A549 (cell line): ENCODE measurements at regions not wholly inside any gene's neighbourhood (a gene's known extent, or its start where the extent isn't known, plus 50 kb on each side); places are given as distances from the start of the nearest gene placed in this dataset.
A peak's percentile ranks its signal among the peaks of the same experiment; 100 is the strongest.

Experiments
- ATAC-seq, 2 experiments: fragments of 200-7000 bp in 1 of 2; fragments of >200 bp in 1 of 2; cut with Nextera tagmentation in 1 of 2; cut with Tn5 transposase in 1 of 2; 3 replicates each; pipeline versions ENCODE4 v1.8.0 to v1.9.1; 2018 to 2020; ENCODE audit warnings: mild to moderate bottlenecking in 1 of 2, moderate library complexity in 1 of 2
- CTCF ChIA-PET: fragments of 300-600 bp; sonication (Branson Sonifier 250); formaldehyde crosslinking; extraction: SDS; loops from one replicate; lab custom pipeline; 2021; ENCODE audit warnings: antibody characterized with exemption, inconsistent platforms; lab: Yijun Ruan, JAX
- POLR2A ChIA-PET: fragments of 350-600 bp; formaldehyde crosslinking; extraction: SDS; loops from one replicate; lab custom pipeline; 2021; ENCODE audit warnings: antibody characterized with exemption, inconsistent platforms; lab: Yijun Ruan, JAX
- DNase-seq, 2 experiments: peaks; one replicate each; pipeline versions ENCODE4 v3.0.0 to v3.0.0-alpha.2; 2011 to 2016; ENCODE audit warnings: low read depth in 1 of 2, low spot score in 1 of 2
- FAIRE-seq: peaks from 2 replicates; lab custom pipeline; 2011; peaks lifted over from hg19 to GRCh38; lab: Jason Lieb, UNC
- H3K27ac ChIP-seq, 2 experiments: fragments of >200 bp; sonication (Bioruptor Twin); formaldehyde crosslinking; 3 replicates each; pipeline ENCODE4 v1.5.1; 2016 to 2017
- H3K4me1 ChIP-seq: fragments of >200 bp; sonication (Bioruptor Twin); formaldehyde crosslinking; 3 replicates; pipeline ENCODE4 v1.6.1; 2016
- H3K4me2 ChIP-seq: fragments of >200 bp; sonication (Bioruptor Twin); formaldehyde crosslinking; 3 replicates; pipeline ENCODE4 v1.6.1; 2016
- H3K4me3 ChIP-seq: fragments of >200 bp; sonication (Bioruptor Twin); formaldehyde crosslinking; 3 replicates; pipeline ENCODE4 v1.5.1; 2016
- H3K9me3 ChIP-seq: fragments of >200 bp; sonication (Bioruptor Twin); formaldehyde crosslinking; 3 replicates; pipeline ENCODE4 v1.6.1; 2016
- BCL3 ChIP-seq: fragments of >200 bp; sonication (Bioruptor Twin); formaldehyde crosslinking; IDR thresholded peaks from 3 replicates; pipeline ENCODE4 v1.6.1; 2016
- ESRRA ChIP-seq: fragments of 150-350 bp; IDR thresholded peaks from 2 replicates; pipeline ENCODE4 v1.6.1; 2014; ENCODE audit warnings: mild to moderate bottlenecking, low read length, borderline replicate concordance
- FOSB ChIP-seq: fragments of 250-450 bp; sonication (Bioruptor Pico); IDR thresholded peaks from 2 replicates; pipeline ENCODE4 v1.5.0; 2020; ENCODE audit warnings: mild to moderate bottlenecking, moderate library complexity
- FOXS1 ChIP-seq: fragments of 250-450 bp; sonication (Bioruptor Pico); IDR thresholded peaks from 2 replicates; pipeline ENCODE4 v1.5.0; 2020; ENCODE audit warnings: mild to moderate bottlenecking, moderate library complexity
- GATA3 ChIP-seq: IDR thresholded peaks from 2 replicates; pipeline ENCODE4 v1.6.1; 2012; ENCODE audit warnings: borderline replicate concordance
- HEYL ChIP-seq: fragments of 250-450 bp; sonication (Bioruptor Pico); IDR thresholded peaks from 2 replicates; pipeline ENCODE4 v1.8.0; 2021; ENCODE audit warnings: mild to moderate bottlenecking, moderate library complexity
- HMGXB4 ChIP-seq: fragments of 250-450 bp; sonication (Bioruptor Pico); IDR thresholded peaks from 2 replicates; pipeline ENCODE4 v1.5.0; 2021; ENCODE audit warnings: mild to moderate bottlenecking, moderate library complexity, borderline replicate concordance
- KDM1A ChIP-seq: fragments of 200-600 bp; sonication (generic); IDR thresholded peaks from 2 replicates; pipeline ENCODE4 v1.6.1; 2016; ENCODE audit warnings: low read depth, mild to moderate bottlenecking
- KDM5A ChIP-seq: fragments of 200-600 bp; sonication (generic); IDR thresholded peaks from 2 replicates; pipeline ENCODE4 v1.6.1; 2016; ENCODE audit warnings: antibody characterized with exemption, mild to moderate bottlenecking
- MAFK ChIP-seq: fragments of 450-650 bp; IDR thresholded peaks from 2 replicates; pipeline ENCODE4 v1.6.1; 2014; ENCODE audit not compliant: partially characterized antibody
- MAX ChIP-seq: IDR thresholded peaks from 2 replicates; pipeline ENCODE4 v1.6.1; 2012
- MYC ChIP-seq: IDR thresholded peaks from 2 replicates; pipeline ENCODE4 v1.6.1; 2012; ENCODE audit warnings: mild to moderate bottlenecking, inconsistent platforms, low read length, improper control_type of control experiment, borderline replicate concordance
- NR3C1 ChIP-seq: fragments of >200 bp; sonication (Bioruptor Twin); formaldehyde crosslinking; IDR thresholded peaks from 3 replicates; pipeline ENCODE4 v1.6.1; 2017
- PHF8 ChIP-seq: fragments of 200-600 bp; sonication (generic); IDR thresholded peaks from 2 replicates; pipeline ENCODE4 v1.6.1; 2016; ENCODE audit warnings: low read depth, mild to moderate bottlenecking, antibody characterized with exemption, moderate library complexity, borderline replicate concordance
- POLR2A ChIP-seq: IDR thresholded peaks from 2 replicates; pipeline ENCODE4 v1.6.1; 2012; ENCODE audit warnings: mild to moderate bottlenecking, low read length
- REST ChIP-seq: fragments of 200-600 bp; sonication (generic); IDR thresholded peaks from 2 replicates; pipeline ENCODE4 v1.6.1; 2016; ENCODE audit warnings: antibody characterized with exemption, mild to moderate bottlenecking, moderate library complexity
- RNF2 ChIP-seq: fragments of 200-600 bp; sonication (generic); IDR thresholded peaks from 2 replicates; pipeline ENCODE4 v1.6.1; 2016; ENCODE audit warnings: low read depth, mild to moderate bottlenecking, antibody characterized with exemption, moderate library complexity, borderline replicate concordance
- SMC3 ChIP-seq: fragments of >200 bp; sonication (Bioruptor Twin); formaldehyde crosslinking; IDR thresholded peaks from 3 replicates; pipeline ENCODE4 v1.6.1; 2018; ENCODE audit warnings: inconsistent platforms
- SREBF2 ChIP-seq: fragments of 450-650 bp; IDR thresholded peaks from 2 replicates; pipeline ENCODE4 v1.6.1; 2014; ENCODE audit warnings: mild to moderate bottlenecking, moderate library complexity
- TFCP2L1 ChIP-seq: fragments of 250-450 bp; sonication (Bioruptor Pico); IDR thresholded peaks from 2 replicates; pipeline ENCODE4 v1.5.0; 2021; ENCODE audit warnings: mild to moderate bottlenecking
- TP53 ChIP-seq: fragments of 250-450 bp; sonication (Bioruptor Pico); IDR thresholded peaks from 2 replicates; pipeline ENCODE4 v1.5.0; 2021; ENCODE audit warnings: mild to moderate bottlenecking, moderate library complexity
- ZSCAN20 ChIP-seq: fragments of 250-450 bp; sonication (Bioruptor Pico); IDR thresholded peaks from 2 replicates; pipeline ENCODE4 v1.8.0; 2022; ENCODE audit warnings: mild to moderate bottlenecking, moderate library complexity
- whole genome bisulfite sequencing: methylation state at CpG from one replicate; pipeline ENCODE4 v1.1.6; 2017; ENCODE audit errors: missing lambda C conversion rate; 5-methylcytosine and 5-hydroxymethylcytosine counted together
- TF ChIP-seq, protein P1 (sequence below): fragments of 450-650 bp; IDR thresholded peaks from 2 replicates; pipeline ENCODE4 v1.6.1; 2014; ENCODE audit warnings: antibody characterized with exemption

GRCh38 chr2:101624706-101625332, 72.7 kb upstream of the MAP4K4 start:
- ChIA-PET POLR2A (no interaction called here), CTCF (interaction anchor here (0.9 to 1.0 kb wide), 2 partner anchors 22 to 44 kb away, joined by 3 read pairs; no protein-coding TSS in a partner anchor)
- Histone ChIP-seq H3K9me3 (no peaks in the 10 kb centered on the region), H3K4me1 (peaks cover 4% of the 10 kb centered on the region; the same call in 2 of the 3 replicates), H3K27ac (peak overlapping the region in 1 of 2 experiments; percentile 51; a peak in 2 of 6 replicates), H3K4me3 (no peak overlapping the region), H3K4me2 (no peak overlapping the region)
- whole genome bisulfite sequencing = 88% methylated on average over 14 of the region's 14 CpGs
- FAIRE-seq = no peak
- no peak for TF ChIP-seq HEYL (CRISPR knock-in tag)
- TF ChIP-seq SMC3 = no peak
- TF ChIP-seq REST = no peak
- TF ChIP-seq SREBF2 = no peak
- no peak for TF ChIP-seq MYC
- no peak for TF ChIP-seq GATA3
- no peak for TF ChIP-seq KDM5A
- no peak for TF ChIP-seq PHF8
- TF ChIP-seq BCL3 = no peak
- no peak for TF ChIP-seq POLR2A
- TF ChIP-seq MAX = no peak
- TF ChIP-seq HMGXB4 = no peak
- TF ChIP-seq, protein P1, sequence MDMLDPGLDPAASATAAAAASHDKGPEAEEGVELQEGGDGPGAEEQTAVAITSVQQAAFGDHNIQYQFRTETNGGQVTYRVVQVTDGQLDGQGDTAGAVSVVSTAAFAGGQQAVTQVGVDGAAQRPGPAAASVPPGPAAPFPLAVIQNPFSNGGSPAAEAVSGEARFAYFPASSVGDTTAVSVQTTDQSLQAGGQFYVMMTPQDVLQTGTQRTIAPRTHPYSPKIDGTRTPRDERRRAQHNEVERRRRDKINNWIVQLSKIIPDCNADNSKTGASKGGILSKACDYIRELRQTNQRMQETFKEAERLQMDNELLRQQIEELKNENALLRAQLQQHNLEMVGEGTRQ = no peak
- TF ChIP-seq ZSCAN20 = no peak
- TF ChIP-seq TFCP2L1 = no peak
- TF ChIP-seq TP53 (CRISPR knock-in tag) = no peak
- TF ChIP-seq NR3C1 = no peak
- no peak for TF ChIP-seq ESRRA
- no peak for TF ChIP-seq MAFK
- TF ChIP-seq KDM1A = no peak
- no peak for ATAC-seq
- DNase-seq = no peak

GRCh38 chr2:101623031-101623521, 74.4 kb upstream of the MAP4K4 start:
- 90% methylated on average over 5 of the region's 5 CpGs for WGBS
- Histone ChIP-seq H3K27ac (no peak overlapping the region), H3K4me2 (no peak overlapping the region), H3K4me3 (no peak overlapping the region), H3K4me1 (peaks cover 4% of the 10 kb centered on the region; the same call in 2 of the 3 replicates), H3K9me3 (no peaks in the 10 kb centered on the region)
- ChIA-PET POLR2A (no interaction called here), CTCF (interaction anchor here (0.6 kb wide), 1 partner anchor 32 kb away, joined by 4 read pairs; no protein-coding TSS in a partner anchor)
- TF ChIP-seq FOXS1 (CRISPR knock-in tag) (no peak), GATA3 (no peak), FOSB (CRISPR knock-in tag) (no peak), RNF2 (no peak), HMGXB4 (no peak), MAFK (no peak)
- FAIRE-seq (no peak), ATAC-seq (no peak), DNase-seq (no peak)
